Activated naive CD4-positive, alpha-beta T cell treated with anti-CD3 and anti-CD28 coated beads, Interleukin-2, amount 50 U/mL, for 72 hours (primary cell): ENCODE measurements at regions not wholly inside any gene's neighbourhood (a gene's known extent, or its start where the extent isn't known, plus 50 kb on each side); places are given as distances from the start of the nearest gene placed in this dataset.
"Not testable (repeated sequence)": the region's sequence is repeated elsewhere in the genome, so short reads cannot be mapped to it uniquely, and the experiment has no call there.

Experiments
- ATAC-seq, 2 donors: fragments of 150-1000 bp; cut with Tn5 transposase; 2 replicates each; pipeline ENCODE4 v1.10.0; 2021; ENCODE audit warnings: mild to moderate bottlenecking in 2 of 2, moderate library complexity in 2 of 2
- DNase-seq, 2 donors: peaks; one replicate each; pipeline ENCODE4 v3.0.0; 2021 to 2022; ENCODE audit warnings: low spot score in 2 of 2
- H3K27ac Mint-ChIP-seq, 2 donors: one replicate each; pipeline ENCODE4 v1.8.0; 2022; ENCODE audit warnings: mild to moderate bottlenecking in 2 of 2, mixed read lengths in 2 of 2
- H3K36me3 Mint-ChIP-seq, 2 donors: one replicate each; pipeline ENCODE4 v1.8.0; 2022; ENCODE audit warnings: mixed read lengths in 2 of 2
- H3K9me3 Mint-ChIP-seq, 2 donors: one replicate each; pipeline ENCODE4 v1.8.0; 2022; ENCODE audit warnings: mixed read lengths in 2 of 2

DNA sequence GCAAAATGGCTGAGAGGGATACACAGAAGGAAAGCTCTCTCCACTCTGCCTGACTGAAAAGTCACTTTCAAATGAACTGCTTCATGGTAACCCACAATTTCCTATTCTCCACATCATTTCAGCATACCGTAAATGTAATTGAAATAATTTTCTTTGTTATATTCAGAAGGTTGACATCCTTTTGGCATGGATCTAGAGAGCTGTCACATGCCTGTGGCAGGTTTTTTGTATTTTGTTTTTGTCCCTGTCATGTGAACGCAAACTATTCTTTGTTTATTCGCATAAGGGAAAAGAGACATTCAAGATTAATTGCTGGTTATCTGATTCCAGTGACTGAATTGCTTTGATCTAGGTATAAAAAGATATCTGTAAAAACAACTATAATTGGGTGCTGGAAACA, 1808.1 kb downstream of the NCAM2 start:
- ATAC-seq (no peak), DNase-seq (no peak)
- no peaks in the 10 kb centered on the region for H3K36me3 Mint-ChIP-seq
- H3K9me3 Mint-ChIP-seq: peaks cover 6 to 7% of the 10 kb centered on the region in 2 donors
- no peak overlapping the region for H3K27ac Mint-ChIP-seq

DNA sequence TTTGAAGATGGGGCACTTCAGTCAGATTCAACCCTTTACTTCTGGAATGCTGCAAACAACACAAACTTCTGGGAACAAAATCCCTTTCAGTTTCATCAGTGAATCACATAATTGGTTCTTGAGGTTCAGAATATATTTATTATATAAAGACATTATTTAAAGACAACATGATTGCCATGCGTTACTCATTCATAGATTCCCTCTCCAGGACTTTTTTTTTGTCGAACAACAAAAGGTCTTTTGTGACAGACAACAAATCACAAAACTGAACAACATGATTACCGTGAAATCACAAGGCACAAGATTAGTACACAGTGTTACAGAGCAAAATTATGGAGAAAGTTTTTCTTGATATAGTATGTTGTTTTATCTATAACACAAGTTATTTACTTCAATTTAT, 1815.0 kb downstream of the NCAM2 start:
- no peak for ATAC-seq
- peaks cover 6 to 11% of the 10 kb centered on the region in 2 donors for H3K9me3 Mint-ChIP-seq
- no peak overlapping the region for H3K27ac Mint-ChIP-seq
- H3K36me3 Mint-ChIP-seq: no peaks in the 10 kb centered on the region
- DNase-seq: no peak

DNA sequence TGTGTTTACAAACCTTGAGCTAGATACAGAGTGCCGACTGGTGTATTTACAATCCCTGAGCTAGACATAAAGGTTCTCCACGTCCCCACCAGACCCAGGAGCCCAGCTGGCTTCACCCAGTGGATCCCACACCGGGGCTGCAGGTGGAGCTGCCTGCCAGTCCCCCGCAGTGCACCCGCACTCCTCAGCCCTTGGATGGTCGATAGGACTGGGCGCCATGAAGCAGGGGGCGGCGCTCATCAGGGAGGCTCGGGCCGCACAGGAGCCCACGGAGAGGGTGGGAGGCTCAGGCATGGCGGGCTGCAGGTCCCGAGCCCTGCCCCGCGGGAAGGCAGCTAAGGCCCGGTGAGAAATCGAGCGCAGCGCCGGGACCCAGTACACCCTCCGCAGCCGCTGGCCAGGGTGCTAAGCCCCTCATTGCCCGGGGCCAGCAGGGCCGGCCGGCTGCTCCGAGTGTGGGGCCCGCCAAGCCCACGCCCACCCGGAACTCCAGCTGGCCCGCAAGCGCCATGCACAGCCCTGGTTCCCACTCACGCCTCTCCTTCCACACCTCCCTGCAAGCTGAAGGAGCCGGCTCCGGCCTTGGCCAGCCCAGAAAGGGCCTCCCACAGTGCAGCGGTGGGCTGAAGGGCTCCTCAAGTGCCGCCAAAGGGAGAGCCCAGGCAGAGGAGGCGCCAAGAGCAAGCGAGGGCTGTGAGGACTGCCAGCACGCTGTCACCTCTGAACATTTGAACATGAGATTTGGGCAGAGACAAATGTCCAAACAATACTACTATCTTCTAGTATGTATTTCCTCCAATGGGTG, 1820.7 kb downstream of the NCAM2 start:
- not testable (repeated sequence) for ATAC-seq, H3K36me3 Mint-ChIP-seq, DNase-seq, H3K9me3 Mint-ChIP-seq, H3K27ac Mint-ChIP-seq

DNA sequence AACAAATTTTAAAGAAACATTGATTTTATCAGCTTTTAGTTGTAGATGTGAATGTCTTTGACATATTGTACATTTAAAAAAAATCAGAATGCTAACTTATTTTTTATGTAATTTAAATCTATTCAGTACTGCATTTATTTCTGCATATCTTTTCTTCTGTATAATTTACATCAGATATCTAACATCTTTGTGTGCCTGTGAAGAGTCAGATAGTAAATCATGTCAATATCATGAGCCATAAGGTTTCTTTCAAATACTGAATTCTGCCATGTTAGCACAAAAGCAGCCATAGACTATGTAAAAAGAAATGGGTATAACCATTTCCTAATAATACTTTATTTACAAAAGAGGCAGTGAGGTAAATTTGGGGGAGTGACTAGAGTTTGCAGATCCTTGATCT, 1829.2 kb downstream of the NCAM2 start:
- peaks cover 17 to 18% of the 10 kb centered on the region in 2 donors for H3K36me3 Mint-ChIP-seq
- DNase-seq (no peak), ATAC-seq (no peak)
- peaks cover 14 to 17% of the 10 kb centered on the region in 2 donors for H3K9me3 Mint-ChIP-seq
- H3K27ac Mint-ChIP-seq: no peak overlapping the region

DNA sequence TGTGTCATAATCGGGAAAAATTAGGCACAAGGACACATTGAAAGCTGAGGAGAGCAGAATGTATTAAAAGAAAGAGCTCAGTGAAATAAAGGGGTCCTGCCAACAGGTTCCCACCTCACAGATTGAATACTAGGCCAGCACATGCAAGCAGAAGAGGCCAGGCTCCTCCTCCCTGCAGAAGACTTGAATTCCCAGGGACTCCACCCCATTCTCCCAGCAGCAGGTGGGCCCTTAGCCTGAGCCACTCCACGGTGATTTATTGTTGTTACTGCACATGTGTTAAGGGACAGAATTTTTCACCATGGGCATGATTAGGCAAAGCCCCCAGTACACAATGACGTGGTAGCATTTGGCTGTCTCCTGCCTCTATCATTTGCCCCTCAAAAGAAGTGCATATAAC, 1844.7 kb downstream of the NCAM2 start:
- no peak overlapping the region for H3K27ac Mint-ChIP-seq
- H3K36me3 Mint-ChIP-seq: no peaks in the 10 kb centered on the region

DNA sequence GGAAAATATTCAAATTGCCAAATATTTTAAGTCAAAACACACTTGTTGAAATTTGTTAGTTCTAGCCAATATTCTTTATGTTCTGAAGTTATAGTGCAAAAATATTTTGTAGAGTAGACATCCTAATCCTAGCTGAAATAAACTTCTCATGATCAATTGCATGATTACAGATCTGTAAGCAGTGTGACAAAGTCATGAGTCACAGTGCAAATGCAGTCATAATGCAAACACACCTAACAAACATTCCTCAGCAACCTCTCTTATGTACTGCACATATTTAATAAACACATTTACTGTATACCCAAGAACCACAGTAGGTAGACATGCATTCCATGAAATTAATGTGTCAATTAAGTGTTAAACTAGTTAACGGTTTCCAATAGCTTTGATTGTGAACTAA, 1857.4 kb downstream of the NCAM2 start:
- DNase-seq (no peak), ATAC-seq (no peak)
- no peak overlapping the region for H3K27ac Mint-ChIP-seq
- no peaks in the 10 kb centered on the region for H3K36me3 Mint-ChIP-seq
- peaks cover 0 to 5% of the 10 kb centered on the region in 2 donors for H3K9me3 Mint-ChIP-seq

More for the DNA sequence above, 1844.7 kb downstream of the NCAM2 start:
- H3K9me3 Mint-ChIP-seq: peaks cover 3 to 4% of the 10 kb centered on the region in 2 donors
- ATAC-seq (no peak), DNase-seq (no peak)

DNA sequence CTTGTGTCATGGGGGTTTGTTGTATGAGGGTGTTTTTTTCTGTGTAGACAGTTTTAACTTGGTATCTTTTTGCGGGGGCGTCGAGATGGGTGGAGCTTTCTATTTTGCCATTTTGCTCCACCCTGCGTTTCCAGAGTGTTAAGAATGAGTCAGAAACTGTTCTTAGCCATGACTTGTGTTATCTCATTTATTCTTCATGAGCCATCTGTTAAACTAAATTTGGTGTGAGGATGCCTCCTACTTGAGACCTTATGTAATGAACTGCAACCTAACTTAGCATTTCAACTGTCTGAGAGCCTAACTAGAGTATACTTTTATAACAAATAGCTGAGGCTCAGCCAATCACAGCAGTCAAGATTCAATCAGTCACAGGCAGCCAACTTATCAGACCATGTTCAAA, 1873.5 kb downstream of the NCAM2 start:
- Mint-ChIP-seq H3K27ac (no peak overlapping the region), H3K36me3 (no peaks in the 10 kb centered on the region), H3K9me3 (peaks cover 0 to 8% of the 10 kb centered on the region in 2 donors)
- no peak for DNase-seq
- no peak for ATAC-seq

DNA sequence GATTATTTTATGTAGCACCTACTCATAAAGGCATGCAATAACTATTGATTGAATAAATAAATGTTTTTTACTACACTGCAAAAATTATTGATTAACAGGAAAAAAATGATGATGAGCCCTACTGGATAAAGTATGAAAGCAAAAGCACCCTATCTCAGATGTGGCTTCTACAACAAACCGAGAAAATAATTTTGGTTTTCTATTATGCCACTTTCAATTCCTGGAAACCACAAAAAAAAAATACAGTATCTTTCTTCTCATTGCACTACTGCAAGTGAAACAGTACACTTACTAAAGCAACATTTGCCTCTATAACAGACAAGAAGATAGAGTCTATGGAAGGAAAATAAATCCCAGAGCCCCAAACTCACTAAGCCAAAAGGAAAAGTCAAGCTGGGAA, 1882.4 kb downstream of the NCAM2 start:
- Mint-ChIP-seq H3K27ac (no peak overlapping the region), H3K36me3 (no peaks in the 10 kb centered on the region), H3K9me3 (peaks cover 0 to 6% of the 10 kb centered on the region in 2 donors)
- no peak for ATAC-seq
- no peak for DNase-seq

DNA sequence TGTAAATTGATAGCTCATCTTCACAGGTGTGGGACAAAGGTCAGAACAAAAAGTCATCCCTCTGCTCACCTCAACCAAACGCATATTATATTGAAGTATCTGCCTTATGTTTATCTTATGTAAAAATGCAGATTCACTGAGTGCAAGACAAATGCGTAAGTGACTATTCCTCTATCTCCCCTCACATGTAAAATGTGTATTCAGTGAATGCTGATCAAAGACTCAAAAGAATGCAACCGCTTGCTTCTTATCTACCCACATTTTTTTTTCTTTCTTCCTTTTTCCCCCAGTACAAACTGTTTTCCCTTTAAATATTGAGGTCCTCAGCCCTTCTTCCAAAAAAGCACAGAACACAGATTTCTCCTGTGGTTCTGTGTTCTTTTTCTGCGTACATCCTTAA, 1882.9 kb downstream of the NCAM2 start:
- Mint-ChIP-seq H3K9me3 (peaks cover 0 to 6% of the 10 kb centered on the region in 2 donors), H3K27ac (no peak overlapping the region)

DNA sequence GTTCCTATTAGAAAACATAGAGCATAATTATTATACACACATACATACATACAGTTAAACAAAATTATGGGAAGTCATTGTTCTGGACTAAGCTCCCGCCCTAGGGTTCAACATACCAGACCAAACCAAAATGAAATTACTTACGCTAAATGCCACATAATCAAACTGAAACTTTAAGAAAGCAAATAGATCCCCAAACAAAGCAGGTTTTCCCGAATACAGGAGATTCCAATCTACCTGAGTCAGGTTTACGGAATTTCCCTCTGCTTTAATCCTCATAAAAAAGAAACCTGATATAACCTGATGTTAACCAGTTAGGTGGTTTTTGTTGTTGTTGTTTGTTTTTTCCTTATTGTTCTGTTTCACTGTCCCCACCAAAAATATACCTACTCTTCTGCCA, 1886.9 kb downstream of the NCAM2 start:
- ATAC-seq (no peak), DNase-seq (no peak)
- Mint-ChIP-seq H3K9me3 (peaks cover 4 to 6% of the 10 kb centered on the region in 2 donors), H3K27ac (no peak overlapping the region), H3K36me3 (no peaks in the 10 kb centered on the region)

More for the DNA sequence above, 1882.9 kb downstream of the NCAM2 start:
- DNase-seq (no peak), ATAC-seq (no peak)
- H3K36me3 Mint-ChIP-seq: no peaks in the 10 kb centered on the region

DNA sequence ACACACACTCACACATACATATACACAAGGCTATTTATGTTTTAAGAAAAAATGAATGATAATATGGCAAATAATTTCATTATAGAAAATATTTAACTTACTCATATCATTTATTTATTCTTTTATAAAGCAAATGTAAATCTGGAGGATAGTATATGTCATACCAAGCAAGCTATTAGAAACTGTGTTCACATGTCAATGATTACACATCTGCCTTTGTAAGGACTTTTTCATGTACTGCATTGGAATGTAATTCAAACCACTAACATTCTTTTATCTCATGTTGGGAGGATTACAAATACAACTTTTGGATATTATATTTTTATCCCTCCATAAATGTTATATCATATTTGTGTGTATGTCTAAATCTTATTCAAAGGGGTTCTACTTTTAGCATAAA, 1887.4 kb downstream of the NCAM2 start:
- ATAC-seq: no peak
- Mint-ChIP-seq H3K27ac (no peak overlapping the region), H3K36me3 (no peaks in the 10 kb centered on the region), H3K9me3 (peaks cover 4 to 6% of the 10 kb centered on the region in 2 donors)
- DNase-seq: no peak

DNA sequence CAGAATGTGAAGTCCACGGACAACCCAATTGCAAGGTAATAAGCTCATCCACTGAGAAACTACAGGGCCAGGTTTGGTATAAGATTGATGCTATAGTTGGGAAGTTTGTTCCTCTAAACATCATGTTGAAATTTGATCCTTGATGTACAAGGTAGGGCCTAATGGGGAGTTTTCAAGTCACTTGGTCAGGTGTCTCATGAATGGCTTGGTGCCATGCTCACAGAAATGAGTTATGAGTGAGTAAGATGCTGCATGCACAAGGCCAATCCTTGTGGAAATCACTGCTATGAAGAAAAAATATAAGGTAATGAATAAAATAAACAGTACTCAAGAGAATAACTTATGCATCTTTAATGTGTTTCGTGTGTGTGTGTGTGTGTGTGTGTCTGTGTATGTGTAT, 1891.2 kb downstream of the NCAM2 start:
- H3K27ac Mint-ChIP-seq: no peak overlapping the region
- no peaks in the 10 kb centered on the region for H3K36me3 Mint-ChIP-seq
- peaks cover 4 to 6% of the 10 kb centered on the region in 2 donors for H3K9me3 Mint-ChIP-seq
- ATAC-seq (no peak), DNase-seq (no peak)

DNA sequence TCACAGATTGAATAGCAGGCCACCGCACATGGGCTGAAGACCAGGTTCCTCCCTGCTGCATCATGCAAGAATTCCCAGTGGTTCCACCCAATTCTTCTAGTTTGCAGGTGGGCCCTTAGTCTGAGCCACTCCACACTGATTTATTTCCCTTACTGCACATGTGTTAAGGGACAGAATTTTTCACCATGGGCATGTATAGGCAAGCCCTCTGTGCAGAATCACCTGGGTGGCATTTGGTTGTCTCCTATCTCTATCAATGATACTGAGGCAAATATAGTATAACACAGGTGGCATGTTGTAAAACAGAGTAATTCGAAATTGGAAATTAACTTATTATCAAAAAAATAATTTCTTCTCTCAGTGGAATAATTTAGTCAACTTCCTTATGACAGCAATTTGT, 1892.4 kb downstream of the NCAM2 start:
- no peak for ATAC-seq
- H3K27ac Mint-ChIP-seq: no peak overlapping the region
- DNase-seq: no peak
- no peaks in the 10 kb centered on the region for H3K36me3 Mint-ChIP-seq
- H3K9me3 Mint-ChIP-seq: peaks cover 4 to 6% of the 10 kb centered on the region in 2 donors

DNA sequence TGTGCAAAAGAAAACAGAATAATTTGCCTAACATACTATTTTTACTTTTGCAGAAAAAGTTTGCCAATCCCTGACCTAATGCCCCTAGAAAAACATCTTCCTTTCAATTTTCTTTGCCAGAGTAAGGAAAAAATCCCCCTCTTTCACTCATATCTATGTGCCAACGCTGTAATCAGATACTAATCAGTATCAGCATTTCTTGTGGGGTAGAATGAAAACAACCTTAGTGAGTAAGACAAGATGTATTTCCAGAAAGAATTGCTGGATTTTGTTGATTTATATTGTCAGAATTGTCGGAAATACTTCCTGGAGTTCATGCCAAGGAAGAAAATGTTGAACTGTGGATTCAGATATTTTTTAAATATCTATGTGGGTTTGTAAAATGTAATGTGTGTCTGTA, 1893.8 kb downstream of the NCAM2 start:
- Mint-ChIP-seq H3K9me3 (peaks cover 4 to 6% of the 10 kb centered on the region in 2 donors), H3K27ac (no peak overlapping the region), H3K36me3 (no peaks in the 10 kb centered on the region)
- DNase-seq: no peak
- no peak for ATAC-seq

DNA sequence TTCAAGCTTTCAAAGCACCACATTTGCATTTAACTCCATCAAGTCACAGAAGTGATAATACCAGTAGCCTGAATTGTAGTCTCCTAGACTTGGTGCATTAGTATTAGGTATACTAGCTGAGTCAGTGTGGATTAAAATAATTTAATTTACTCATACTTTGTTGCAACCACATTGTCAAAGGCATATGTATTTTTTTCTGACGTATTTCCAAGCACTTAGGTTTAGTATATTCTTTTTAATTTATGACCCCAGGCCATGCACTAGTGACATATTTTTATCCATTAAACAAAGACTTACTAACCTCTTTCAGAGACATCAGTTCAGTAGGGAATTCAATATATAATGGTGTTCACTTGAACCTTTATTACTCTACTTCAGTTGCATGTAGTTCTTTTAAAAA, 1894.5 kb downstream of the NCAM2 start:
- Mint-ChIP-seq H3K36me3 (no peaks in the 10 kb centered on the region), H3K27ac (no peak overlapping the region), H3K9me3 (peaks cover 3 to 5% of the 10 kb centered on the region in 2 donors)
- no peak for DNase-seq
- no peak for ATAC-seq

DNA sequence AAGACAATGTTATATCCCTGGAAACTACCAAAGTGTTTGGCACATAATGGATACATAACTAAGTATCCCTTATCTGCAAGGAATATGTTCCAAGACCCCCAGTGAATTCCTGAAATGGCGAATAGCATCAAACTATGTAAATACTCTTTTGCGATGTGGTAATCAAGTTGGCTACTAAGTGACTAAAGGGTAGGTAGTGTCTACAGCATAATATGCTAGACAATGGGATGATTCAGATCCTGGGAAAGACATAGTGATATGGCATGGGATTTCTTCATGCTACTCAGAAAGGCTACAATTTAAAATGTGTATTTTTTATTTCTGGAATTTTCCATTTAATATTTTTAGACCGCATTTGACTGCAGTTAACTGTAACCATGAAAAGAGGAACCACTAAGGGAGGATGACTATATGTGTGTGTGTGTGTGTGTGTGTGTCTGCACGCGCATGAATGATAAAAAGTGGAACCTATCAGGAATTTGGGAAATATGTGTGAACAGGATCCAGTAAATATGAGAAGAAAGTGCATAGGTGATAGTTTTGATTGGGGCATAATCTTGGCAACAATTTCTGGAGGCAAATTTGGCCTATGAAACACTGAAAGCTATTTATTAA, 1899.9 kb downstream of the NCAM2 start:
- Mint-ChIP-seq H3K27ac (no peak overlapping the region), H3K36me3 (no peaks in the 10 kb centered on the region), H3K9me3 (no peaks in the 10 kb centered on the region)
- no peak for ATAC-seq
- no peak for DNase-seq

DNA sequence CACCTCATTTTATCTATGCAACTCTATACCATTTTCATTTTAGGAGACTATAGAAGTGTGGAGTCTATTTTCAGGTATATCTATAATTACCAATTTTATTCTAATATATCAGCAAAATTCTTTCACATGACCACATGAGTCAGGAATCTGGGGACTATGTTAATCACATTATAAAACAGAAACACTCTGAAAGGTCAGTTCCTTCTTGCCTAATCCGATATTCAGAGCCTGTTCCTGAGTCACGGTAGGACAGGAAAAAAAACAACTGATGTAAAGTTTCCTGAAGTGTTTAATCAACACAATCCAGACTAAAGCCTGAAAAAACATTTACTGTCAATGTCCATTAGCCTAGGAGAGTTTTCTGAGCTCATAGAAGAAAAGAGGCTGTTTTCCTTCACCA, 1902.3 kb downstream of the NCAM2 start:
- no peak for DNase-seq
- Mint-ChIP-seq H3K9me3 (no peaks in the 10 kb centered on the region), H3K36me3 (no peaks in the 10 kb centered on the region), H3K27ac (no peak overlapping the region)
- ATAC-seq: no peak

DNA sequence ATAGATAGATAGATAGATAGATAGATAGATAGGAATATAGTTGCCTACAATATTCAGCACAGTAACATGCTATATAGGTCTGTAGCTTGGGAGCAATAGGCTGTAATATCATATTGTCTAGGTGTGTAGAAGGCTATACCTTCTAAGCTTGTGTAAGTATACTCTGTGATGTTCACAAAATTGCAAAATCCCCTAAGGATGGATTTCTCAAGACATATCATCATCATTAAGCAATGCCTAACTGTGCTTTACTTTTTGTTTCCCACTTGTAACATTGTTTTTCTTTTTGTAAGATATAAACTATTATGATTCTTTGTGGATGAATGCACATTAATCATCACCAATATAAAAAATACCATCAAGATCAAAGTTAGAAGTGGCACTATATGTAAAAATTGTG, 1905.6 kb downstream of the NCAM2 start:
- Mint-ChIP-seq H3K9me3 (no peaks in the 10 kb centered on the region), H3K27ac (no peak overlapping the region), H3K36me3 (no peaks in the 10 kb centered on the region)
- DNase-seq (no peak), ATAC-seq (no peak)
